IMR-90 (cell line): ENCODE measurements at regions not wholly inside any gene's neighbourhood (a gene's known extent, or its start where the extent isn't known, plus 50 kb on each side); places are given as distances from the start of the nearest gene placed in this dataset.

Experiments
- MAFK ChIP-seq: IDR thresholded peaks from 2 replicates; pipeline ENCODE4 v1.6.1; 2012; ENCODE audit warnings: low read depth, low read length, improper control_type of control experiment
- MAZ ChIP-seq: IDR thresholded peaks from 2 replicates; pipeline ENCODE4 v1.6.1; 2012; ENCODE audit warnings: low read depth, mild to moderate bottlenecking, low read length, improper control_type of control experiment, moderate library complexity, borderline replicate concordance
- NFE2L2 ChIP-seq: fragments of 150-350 bp; IDR thresholded peaks from 2 replicates; pipeline ENCODE4 v1.6.1; 2016; ENCODE audit warnings: low read depth, mild to moderate bottlenecking, low read length
- POLR2A ChIP-seq: IDR thresholded peaks from 2 replicates; pipeline ENCODE4 v1.6.1; 2012; ENCODE audit warnings: mild to moderate bottlenecking, low read depth, low read length
- RAD21 ChIP-seq: IDR thresholded peaks from 2 replicates; pipeline ENCODE4 v1.6.1; 2012; ENCODE audit warnings: low read length, improper control_type of control experiment
- RCOR1 ChIP-seq: IDR thresholded peaks from 2 replicates; pipeline ENCODE4 v1.6.1; 2012; ENCODE audit warnings: mild to moderate bottlenecking, low read length, improper control_type of control experiment; ENCODE audit not compliant: insufficient replicate concordance
- TF ChIP-seq, protein P1 (sequence below): fragments of 150-350 bp; IDR thresholded peaks from 2 replicates; pipeline ENCODE4 v1.6.1; 2016; ENCODE audit warnings: low read depth, mild to moderate bottlenecking, low read length, moderate library complexity, borderline replicate concordance
- TF ChIP-seq, protein P2 (sequence below): conservative IDR thresholded peaks from 2 replicates; pipeline ENCODE4 v1.5.1; 2012; ENCODE audit warnings: mild to moderate bottlenecking, low read depth, low read length, improper control_type of control experiment

DNA sequence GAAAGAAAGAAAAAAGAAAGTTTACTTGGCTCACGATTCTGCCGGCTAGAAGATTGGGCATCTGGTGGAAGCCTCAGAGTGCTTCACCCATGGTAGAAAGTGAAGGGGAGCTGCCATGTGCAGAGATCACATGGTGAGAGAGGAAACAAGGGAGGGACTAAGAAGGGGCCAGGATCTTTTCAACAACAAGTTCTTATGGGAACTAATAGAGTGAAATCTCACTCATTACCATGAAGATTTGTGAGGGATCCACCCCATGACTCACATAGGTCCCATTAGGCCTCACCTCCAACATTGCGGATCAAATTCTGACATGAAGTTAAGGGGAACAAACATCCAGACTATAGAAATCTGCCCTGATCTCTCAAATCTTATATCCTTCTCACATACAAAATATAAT, 61.3 kb upstream of the UGT8 start:
- TF ChIP-seq, protein P1, sequence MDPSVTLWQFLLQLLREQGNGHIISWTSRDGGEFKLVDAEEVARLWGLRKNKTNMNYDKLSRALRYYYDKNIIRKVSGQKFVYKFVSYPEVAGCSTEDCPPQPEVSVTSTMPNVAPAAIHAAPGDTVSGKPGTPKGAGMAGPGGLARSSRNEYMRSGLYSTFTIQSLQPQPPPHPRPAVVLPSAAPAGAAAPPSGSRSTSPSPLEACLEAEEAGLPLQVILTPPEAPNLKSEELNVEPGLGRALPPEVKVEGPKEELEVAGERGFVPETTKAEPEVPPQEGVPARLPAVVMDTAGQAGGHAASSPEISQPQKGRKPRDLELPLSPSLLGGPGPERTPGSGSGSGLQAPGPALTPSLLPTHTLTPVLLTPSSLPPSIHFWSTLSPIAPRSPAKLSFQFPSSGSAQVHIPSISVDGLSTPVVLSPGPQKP, result no peak
- no peak for TF ChIP-seq RCOR1
- no peak for TF ChIP-seq POLR2A
- TF ChIP-seq, protein P2, sequence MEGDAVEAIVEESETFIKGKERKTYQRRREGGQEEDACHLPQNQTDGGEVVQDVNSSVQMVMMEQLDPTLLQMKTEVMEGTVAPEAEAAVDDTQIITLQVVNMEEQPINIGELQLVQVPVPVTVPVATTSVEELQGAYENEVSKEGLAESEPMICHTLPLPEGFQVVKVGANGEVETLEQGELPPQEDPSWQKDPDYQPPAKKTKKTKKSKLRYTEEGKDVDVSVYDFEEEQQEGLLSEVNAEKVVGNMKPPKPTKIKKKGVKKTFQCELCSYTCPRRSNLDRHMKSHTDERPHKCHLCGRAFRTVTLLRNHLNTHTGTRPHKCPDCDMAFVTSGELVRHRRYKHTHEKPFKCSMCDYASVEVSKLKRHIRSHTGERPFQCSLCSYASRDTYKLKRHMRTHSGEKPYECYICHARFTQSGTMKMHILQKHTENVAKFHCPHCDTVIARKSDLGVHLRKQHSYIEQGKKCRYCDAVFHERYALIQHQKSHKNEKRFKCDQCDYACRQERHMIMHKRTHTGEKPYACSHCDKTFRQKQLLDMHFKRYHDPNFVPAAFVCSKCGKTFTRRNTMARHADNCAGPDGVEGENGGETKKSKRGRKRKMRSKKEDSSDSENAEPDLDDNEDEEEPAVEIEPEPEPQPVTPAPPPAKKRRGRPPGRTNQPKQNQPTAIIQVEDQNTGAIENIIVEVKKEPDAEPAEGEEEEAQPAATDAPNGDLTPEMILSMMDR, result no peak
- TF ChIP-seq RAD21, result no peak
- TF ChIP-seq MAZ, result no peak
- TF ChIP-seq MAFK, result no peak
- TF ChIP-seq NFE2L2, result no peak
